GM12875 (cell line): ENCODE measurements at regions not wholly inside any gene's neighbourhood (a gene's known extent, or its start where the extent isn't known, plus 50 kb on each side); places are given as distances from the start of the nearest gene placed in this dataset.

Source experiments
- H3K4me3 ChIP-seq: one replicate; pipeline ENCODE4 v1.5.1; 2011; ENCODE audit warnings: low read depth, low read length, control low read depth
- TF ChIP-seq, protein P1 (sequence below): IDR thresholded peaks from 2 replicates; pipeline ENCODE4 v1.5.1; 2011; ENCODE audit warnings: low read depth, mild to moderate bottlenecking, control low read depth, inconsistent platforms, low read length, moderate library complexity, borderline replicate concordance; ENCODE audit not compliant: insufficient read depth

DNA sequence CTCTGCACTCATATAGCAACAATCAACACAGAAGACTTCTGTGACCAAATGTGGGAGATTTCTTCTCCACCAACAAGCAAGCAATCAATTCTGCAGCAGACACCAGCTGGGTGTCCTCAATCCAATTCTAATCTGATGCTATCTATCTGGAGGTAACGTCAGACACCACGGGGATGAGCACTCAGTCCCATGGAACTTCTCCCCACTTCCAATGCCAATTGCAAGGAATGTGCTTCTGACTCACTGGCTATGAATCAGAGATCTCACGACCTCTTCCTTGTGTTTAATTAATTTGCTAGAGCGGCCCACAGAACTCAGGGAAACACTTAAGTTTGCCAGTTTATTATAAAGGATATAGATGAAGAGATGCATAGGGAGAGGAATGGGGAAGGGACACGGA, 103.5 kb upstream of the SIRPG start:
- H3K4me3 ChIP-seq, result no peak overlapping the region
- TF ChIP-seq, protein P1, sequence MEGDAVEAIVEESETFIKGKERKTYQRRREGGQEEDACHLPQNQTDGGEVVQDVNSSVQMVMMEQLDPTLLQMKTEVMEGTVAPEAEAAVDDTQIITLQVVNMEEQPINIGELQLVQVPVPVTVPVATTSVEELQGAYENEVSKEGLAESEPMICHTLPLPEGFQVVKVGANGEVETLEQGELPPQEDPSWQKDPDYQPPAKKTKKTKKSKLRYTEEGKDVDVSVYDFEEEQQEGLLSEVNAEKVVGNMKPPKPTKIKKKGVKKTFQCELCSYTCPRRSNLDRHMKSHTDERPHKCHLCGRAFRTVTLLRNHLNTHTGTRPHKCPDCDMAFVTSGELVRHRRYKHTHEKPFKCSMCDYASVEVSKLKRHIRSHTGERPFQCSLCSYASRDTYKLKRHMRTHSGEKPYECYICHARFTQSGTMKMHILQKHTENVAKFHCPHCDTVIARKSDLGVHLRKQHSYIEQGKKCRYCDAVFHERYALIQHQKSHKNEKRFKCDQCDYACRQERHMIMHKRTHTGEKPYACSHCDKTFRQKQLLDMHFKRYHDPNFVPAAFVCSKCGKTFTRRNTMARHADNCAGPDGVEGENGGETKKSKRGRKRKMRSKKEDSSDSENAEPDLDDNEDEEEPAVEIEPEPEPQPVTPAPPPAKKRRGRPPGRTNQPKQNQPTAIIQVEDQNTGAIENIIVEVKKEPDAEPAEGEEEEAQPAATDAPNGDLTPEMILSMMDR, result no peak

- H3K4me3 ChIP-seq, result no peak overlapping the region
- TF ChIP-seq, protein P1, result no peak
Measured at GRCh38 chr20:1758765-1759164, 101.2 kb upstream of the SIRPG start.

GRCh38 chr20:1757606-1758512, 100.3 kb upstream of the SIRPG start:
- TF ChIP-seq, protein P1, result no peak
- H3K4me3 ChIP-seq, result no peak overlapping the region

GRCh38 chr20:1757072-1757471, 99.5 kb upstream of the SIRPG start:
- H3K4me3 ChIP-seq, result no peak overlapping the region
- TF ChIP-seq, protein P1, result no peak

- TF ChIP-seq, protein P1, result no peak
- H3K4me3 ChIP-seq, result no peak overlapping the region
Measured at GRCh38 chr20:1754749-1755148, 97.2 kb upstream of the SIRPG start.

DNA sequence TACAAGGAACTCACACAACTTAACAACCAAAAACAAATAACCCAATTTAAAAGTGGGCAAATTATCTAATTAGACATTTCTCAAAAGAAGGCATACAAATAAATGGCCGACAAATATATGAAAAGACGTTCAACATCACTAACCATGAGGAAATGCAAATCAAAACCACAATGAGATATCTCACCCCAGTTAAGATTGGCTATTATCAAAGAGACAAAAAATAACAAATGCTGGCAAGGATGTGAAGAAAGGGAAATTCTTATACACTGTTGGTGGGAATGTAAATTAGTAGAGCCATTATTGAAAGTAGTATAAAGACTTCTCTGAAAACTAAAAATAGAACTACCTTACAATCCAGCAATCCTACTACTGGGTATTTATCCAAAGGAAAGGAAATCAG, 96.7 kb upstream of the SIRPG start:
- TF ChIP-seq, protein P1, result no peak
- H3K4me3 ChIP-seq, result no peak overlapping the region

GRCh38 chr20:1752045-1752444, 94.5 kb upstream of the SIRPG start:
- TF ChIP-seq, protein P1, result no peak
- H3K4me3 ChIP-seq, result no peak overlapping the region
